Gastrocnemius medialis (tissue), 4 donors: ENCODE measurements at regions not wholly inside any gene's neighbourhood (a gene's known extent, or its start where the extent isn't known, plus 50 kb on each side); places are given as distances from the start of the nearest gene placed in this dataset.

Experiments
- CTCF ChIP-seq, 5 experiments: fragments of 450-650 bp in 3 of 5; fragments of 200-600 bp in 2 of 5; sonication (generic) in 2 of 5; IDR thresholded peaks in 4 of 5; conservative IDR thresholded peaks in 1 of 5; 1 replicate in 4 of 5; 2 replicates in 1 of 5; pipeline ENCODE4 v1.5.1; 2016 to 2019; ENCODE audit warnings: antibody characterized with exemption in 5 of 5, mild to moderate bottlenecking in 3 of 5, moderate library complexity in 3 of 5
- POLR2A ChIP-seq, 2 donors: fragments of 450-650 bp; IDR thresholded peaks; one replicate each; pipeline ENCODE4 v1.6.1; 2017; ENCODE audit warnings: antibody characterized with exemption in 2 of 2, mild to moderate bottlenecking in 2 of 2, moderate library complexity in 2 of 2

- TF ChIP-seq CTCF (IDR thresholded peaks at IDR 0.05 in 4 of 5, conservative IDR thresholded peaks at IDR 0.05 in 1 of 5) (no peak), POLR2A (IDR thresholded peaks at IDR 0.05) (no peak)
These were observed 80.2 kb upstream of the RNF217 start for GRCh38 chr6:124881898-124882578.
